GM23248 (cell line): ENCODE measurements at regions not wholly inside any gene's neighbourhood (a gene's known extent, or its start where the extent isn't known, plus 50 kb on each side); places are given as distances from the start of the nearest gene placed in this dataset.

Source experiments
- DNase-seq: peaks from one replicate; pipeline ENCODE4 v3.0.0-alpha.2; 2015
- H2AFZ ChIP-seq: fragments of 200-600 bp; sonication (generic); 2 replicates; pipeline ENCODE4 v1.6.1; 2016; ENCODE audit warnings: antibody characterized with exemption
- H3F3A ChIP-seq: fragments of 200-600 bp; sonication (generic); 2 replicates; pipeline ENCODE4 v1.6.1; 2016; ENCODE audit warnings: mild to moderate bottlenecking, antibody characterized with exemption, mixed run types; ENCODE audit not compliant: insufficient read depth
- H3K27ac ChIP-seq: fragments of 200-600 bp; sonication (generic); 2 replicates; pipeline ENCODE4 v1.5.1; 2016; ENCODE audit warnings: mild to moderate bottlenecking
- H3K27me3 ChIP-seq: fragments of 200-600 bp; sonication (generic); replicated peaks from 2 replicates; pipeline ENCODE4 v1.6.1; 2016; ENCODE audit warnings: mild to moderate bottlenecking; ENCODE audit not compliant: insufficient read depth
- H3K36me3 ChIP-seq: fragments of 200-600 bp; sonication (generic); 2 replicates; pipeline ENCODE4 v1.6.1; 2016; ENCODE audit warnings: low read depth, mild to moderate bottlenecking
- H3K4me1 ChIP-seq: fragments of 200-600 bp; sonication (generic); 2 replicates; pipeline ENCODE4 v1.6.1; 2016; ENCODE audit warnings: mild to moderate bottlenecking; ENCODE audit not compliant: insufficient read depth
- H3K4me2 ChIP-seq: fragments of 200-600 bp; sonication (generic); one replicate; pipeline ENCODE4 v1.6.1; 2016; ENCODE audit warnings: mild to moderate bottlenecking; ENCODE audit not compliant: unreplicated experiment
- H3K4me3 ChIP-seq: fragments of 200-600 bp; sonication (generic); 2 replicates; pipeline ENCODE4 v1.5.1; 2016; ENCODE audit warnings: mild to moderate bottlenecking
- H3K79me2 ChIP-seq: fragments of 200-600 bp; sonication (generic); 2 replicates; pipeline ENCODE4 v1.6.1; 2016; ENCODE audit warnings: mild to moderate bottlenecking; ENCODE audit not compliant: insufficient read depth
- H3K9ac ChIP-seq: fragments of 200-600 bp; sonication (generic); 2 replicates; pipeline ENCODE4 v1.6.1; 2016; ENCODE audit warnings: mild to moderate bottlenecking
- H3K9me2 ChIP-seq: fragments of 200-600 bp; sonication (generic); 2 replicates; pipeline ENCODE4 v1.6.1; 2016; ENCODE audit warnings: mixed run types, mild to moderate bottlenecking, moderate library complexity; ENCODE audit not compliant: insufficient read depth
- H3K9me3 ChIP-seq: fragments of 200-600 bp; sonication (generic); one replicate; pipeline ENCODE4 v1.6.1; 2017; ENCODE audit warnings: low read depth
- H4K20me1 ChIP-seq: fragments of 200-600 bp; sonication (generic); 2 replicates; pipeline ENCODE4 v1.6.0; 2016; ENCODE audit not compliant: insufficient read depth
- EZH2 ChIP-seq: fragments of 200-600 bp; sonication (generic); IDR thresholded peaks from 2 replicates; pipeline ENCODE4 v1.6.1; 2018; ENCODE audit warnings: antibody characterized with exemption, mild to moderate bottlenecking; ENCODE audit not compliant: insufficient read depth, poor library complexity, severe bottlenecking
- EZH2phosphoT487 ChIP-seq: fragments of 200-600 bp; sonication (generic); IDR thresholded peaks from 2 replicates; pipeline ENCODE4 v1.6.1; 2018; ENCODE audit warnings: antibody characterized with exemption, moderate library complexity, mild to moderate bottlenecking, low read depth; ENCODE audit not compliant: insufficient read depth
- whole genome bisulfite sequencing, 2 experiments: methylation state at CpG; one replicate each; pipeline ENCODE4 v1.1.6; 2015 to 2017; ENCODE audit warnings: low lambda C conversion rate in 2 of 2, low coverage in 1 of 2; ENCODE audit errors: missing lambda C conversion rate in 2 of 2; 5-methylcytosine and 5-hydroxymethylcytosine counted together
- in situ Hi-C: fragments of 300-500 bp; cut with MboI; formaldehyde crosslinking; loops from 2 replicates; pipeline ENCODE4 v1.15.0; 2020

- no peak overlapping the region for H2AFZ ChIP-seq
- H3K9me3 ChIP-seq, result no peaks in the 10 kb centered on the region
- no peaks in the 10 kb centered on the region for H3K79me2 ChIP-seq
- no peaks in the 10 kb centered on the region for H3K9me2 ChIP-seq
- no peaks in the 10 kb centered on the region for H3K27me3 ChIP-seq
- 11 to 16% methylated on average over 2 of the region's 2 CpGs for WGBS, 2 experiments
- no peak for DNase-seq
- H3K36me3 ChIP-seq, result no peaks in the 10 kb centered on the region
- no peak overlapping the region for H3K9ac ChIP-seq
- H3K27ac ChIP-seq, result no peak overlapping the region
- no peak for TF ChIP-seq EZH2phosphoT487
- no peak for TF ChIP-seq EZH2
- H3K4me2 ChIP-seq, result no peak overlapping the region
- in situ Hi-C loops, result no loop called here
- H3F3A ChIP-seq, result no peaks in the 10 kb centered on the region
- H3K4me1 ChIP-seq, result no peaks in the 10 kb centered on the region
- H3K4me3 ChIP-seq, result no peak overlapping the region
- no peaks in the 10 kb centered on the region for H4K20me1 ChIP-seq
Observed at GRCh38 chr6:93516441-93516840, 97.1 kb upstream of the EPHA7 start.

GRCh38 chr6:93515736-93516135 lies 96.4 kb upstream of the EPHA7 start:
- Histone ChIP-seq H3K79me2 (no peaks in the 10 kb centered on the region), H3K4me1 (no peaks in the 10 kb centered on the region), H3K4me3 (no peak overlapping the region), H3K27ac (no peak overlapping the region), H3K9me2 (no peaks in the 10 kb centered on the region), H2AFZ (no peak overlapping the region), H3K9me3 (no peaks in the 10 kb centered on the region), H4K20me1 (no peaks in the 10 kb centered on the region; the same call in 1 of the 2 replicates), H3K27me3 (no peaks in the 10 kb centered on the region), H3F3A (no peaks in the 10 kb centered on the region), H3K36me3 (no peaks in the 10 kb centered on the region), H3K9ac (no peak overlapping the region), H3K4me2 (no peak overlapping the region)
- 15 to 23% methylated on average over 2 of the region's 2 CpGs for WGBS, 2 experiments
- no peak for TF ChIP-seq EZH2phosphoT487
- no peak for TF ChIP-seq EZH2
- in situ Hi-C loops, result no loop called here
- no peak for DNase-seq

- TF ChIP-seq EZH2 (no peak), EZH2phosphoT487 (no peak)
- H3K9me2 ChIP-seq, result no peaks in the 10 kb centered on the region
- no peaks in the 10 kb centered on the region for H3K36me3 ChIP-seq
- H3K27me3 ChIP-seq, result no peaks in the 10 kb centered on the region
- H3K79me2 ChIP-seq, result no peaks in the 10 kb centered on the region
- no peaks in the 10 kb centered on the region for H3F3A ChIP-seq
- no peak for DNase-seq
- H2AFZ ChIP-seq, result no peak overlapping the region
- 10 to 15% methylated on average over 4 of the region's 4 CpGs for WGBS, 2 experiments
- H4K20me1 ChIP-seq, result no peaks in the 10 kb centered on the region
- no peak overlapping the region for H3K27ac ChIP-seq
- no peaks in the 10 kb centered on the region for H3K4me1 ChIP-seq
- in situ Hi-C loops, result no loop called here
- H3K9me3 ChIP-seq, result no peaks in the 10 kb centered on the region
- H3K9ac ChIP-seq, result no peak overlapping the region
- no peak overlapping the region for H3K4me2 ChIP-seq
- H3K4me3 ChIP-seq, result no peak overlapping the region
Observed at GRCh38 chr6:93498713-93499112, 79.4 kb upstream of the EPHA7 start.

- in situ Hi-C loops, result no loop called here
- no peaks in the 10 kb centered on the region for H3K9me3 ChIP-seq
- H2AFZ ChIP-seq, result no peak overlapping the region
- DNase-seq, result no peak
- H3K79me2 ChIP-seq, result no peaks in the 10 kb centered on the region
- H3K36me3 ChIP-seq, result no peaks in the 10 kb centered on the region
- no peaks in the 10 kb centered on the region for H3K27me3 ChIP-seq
- H3K4me2 ChIP-seq, result no peak overlapping the region
- no peak for TF ChIP-seq EZH2
- no peak for TF ChIP-seq EZH2phosphoT487
- 5 to 8% methylated on average over 2 of the region's 2 CpGs for WGBS, 2 experiments
- no peak overlapping the region for H3K4me3 ChIP-seq
- H3K9me2 ChIP-seq, result no peaks in the 10 kb centered on the region
- no peaks in the 10 kb centered on the region for H3K4me1 ChIP-seq
- H4K20me1 ChIP-seq, result no peaks in the 10 kb centered on the region
- no peak overlapping the region for H3K9ac ChIP-seq
- no peak overlapping the region for H3K27ac ChIP-seq
- no peaks in the 10 kb centered on the region for H3F3A ChIP-seq
Observed at GRCh38 chr6:93496548-93496947, 77.2 kb upstream of the EPHA7 start.

- Histone ChIP-seq H3K36me3 (no peaks in the 10 kb centered on the region), H2AFZ (no peak overlapping the region), H3K4me2 (no peak overlapping the region), H3K27ac (no peak overlapping the region), H4K20me1 (no peaks in the 10 kb centered on the region), H3K9me2 (no peaks in the 10 kb centered on the region), H3K9me3 (no peaks in the 10 kb centered on the region), H3K4me3 (no peak overlapping the region), H3K79me2 (no peaks in the 10 kb centered on the region), H3K4me1 (no peaks in the 10 kb centered on the region), H3K27me3 (no peaks in the 10 kb centered on the region), H3F3A (no peaks in the 10 kb centered on the region), H3K9ac (no peak overlapping the region)
- 2 to 4% methylated on average over 3 of the region's 3 CpGs for WGBS, 2 experiments
- DNase-seq, result no peak
- TF ChIP-seq EZH2phosphoT487, result no peak
- in situ Hi-C loops, result no loop called here
Observed at GRCh38 chr6:93494057-93494456, 74.7 kb upstream of the EPHA7 start.
